ENCODE measurements at regions not wholly inside any gene's neighbourhood (a gene's known extent, or its start where the extent isn't known, plus 50 kb on each side); places are given as distances from the start of the nearest gene placed in this dataset.

- FAIRE-seq (no peak), DNase-seq (no peak), ATAC-seq (no peak)
- Histone ChIP-seq H3K27ac (no peak overlapping the region), H3K27me3 (no peaks in the 10 kb centered on the region), H3K4me1 (no peaks in the 10 kb centered on the region), H3K4me3 (no peak overlapping the region), H3K36me3 (no peaks in the 10 kb centered on the region), H3K9me3 (no peaks in the 10 kb centered on the region)
- intact Hi-C loops (cut with DNase I) = no loop called here
- WGBS, 2 donors = 68 to 80% methylated on average over 14 of the region's 14 CpGs
- no peak for TF ChIP-seq CTCF (IDR thresholded peaks at IDR 0.05)
These were observed 255.6 kb downstream of the PREX1 start for GRCh38 chr20:48571949-48572847.

GRCh38 chr20:48569679-48570078, 258.1 kb downstream of the PREX1 start:
- ATAC-seq (no peak), DNase-seq (no peak), FAIRE-seq (no peak)
- H3K27ac ChIP-seq = no peak overlapping the region
- no peaks in the 10 kb centered on the region for H3K4me1 ChIP-seq
- TF ChIP-seq CTCF (IDR thresholded peaks at IDR 0.05) = no peak
- no peaks in the 10 kb centered on the region for H3K27me3 ChIP-seq
- H3K4me3 ChIP-seq = no peak overlapping the region
- intact Hi-C loops (cut with DNase I) = no loop called here
- 60 to 69% methylated on average over 9 of the region's 9 CpGs for WGBS, 2 donors
- no peaks in the 10 kb centered on the region for H3K36me3 ChIP-seq
- H3K9me3 ChIP-seq = no peaks in the 10 kb centered on the region

DNA sequence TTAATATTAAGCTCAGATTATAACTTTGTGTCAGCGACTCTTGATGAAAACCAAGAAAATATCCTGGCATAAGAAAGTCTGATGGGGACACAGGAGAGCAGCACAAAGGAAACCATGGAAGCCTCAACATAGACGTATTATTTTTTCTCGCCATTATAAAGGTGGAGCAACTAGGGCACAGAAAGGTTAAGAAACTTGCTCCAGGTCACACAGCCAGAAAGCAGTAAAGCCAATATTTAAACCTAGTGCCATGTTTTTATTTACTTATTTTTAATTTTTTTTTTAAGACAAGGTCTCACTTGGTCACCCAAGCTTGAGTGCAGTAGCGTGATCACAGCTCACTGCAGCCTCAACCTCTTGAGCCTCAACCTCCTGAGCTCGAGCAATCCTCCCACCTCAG, 259.3 kb downstream of the PREX1 start:
- H3K4me1 ChIP-seq = no peaks in the 10 kb centered on the region
- no peak overlapping the region for H3K4me3 ChIP-seq
- intact Hi-C loops (cut with DNase I) = no loop called here
- TF ChIP-seq CTCF (IDR thresholded peaks at IDR 0.05) = no peak
- H3K9me3 ChIP-seq = no peaks in the 10 kb centered on the region
- DNase-seq (no peak), FAIRE-seq (no peak), ATAC-seq (no peak)
- 67 to 73% methylated on average over 5 of the region's 5 CpGs for WGBS, 2 donors
- H3K27ac ChIP-seq = no peak overlapping the region
- H3K27me3 ChIP-seq = no peaks in the 10 kb centered on the region
- no peaks in the 10 kb centered on the region for H3K36me3 ChIP-seq

- intact Hi-C loops (cut with DNase I) = no loop called here
- no peak for FAIRE-seq
- Histone ChIP-seq H3K27me3 (no peaks in the 10 kb centered on the region), H3K4me1 (no peaks in the 10 kb centered on the region), H3K27ac (no peak overlapping the region), H3K36me3 (no peaks in the 10 kb centered on the region), H3K4me3 (no peak overlapping the region), H3K9me3 (no peaks in the 10 kb centered on the region)
- 50 to 63% methylated on average over 5 of the region's 5 CpGs for WGBS, 2 donors
- ATAC-seq = no peak
- no peak for DNase-seq
- no peak for TF ChIP-seq CTCF (IDR thresholded peaks at IDR 0.05)
These were observed 260.7 kb downstream of the PREX1 start for GRCh38 chr20:48567145-48567544.

DNA sequence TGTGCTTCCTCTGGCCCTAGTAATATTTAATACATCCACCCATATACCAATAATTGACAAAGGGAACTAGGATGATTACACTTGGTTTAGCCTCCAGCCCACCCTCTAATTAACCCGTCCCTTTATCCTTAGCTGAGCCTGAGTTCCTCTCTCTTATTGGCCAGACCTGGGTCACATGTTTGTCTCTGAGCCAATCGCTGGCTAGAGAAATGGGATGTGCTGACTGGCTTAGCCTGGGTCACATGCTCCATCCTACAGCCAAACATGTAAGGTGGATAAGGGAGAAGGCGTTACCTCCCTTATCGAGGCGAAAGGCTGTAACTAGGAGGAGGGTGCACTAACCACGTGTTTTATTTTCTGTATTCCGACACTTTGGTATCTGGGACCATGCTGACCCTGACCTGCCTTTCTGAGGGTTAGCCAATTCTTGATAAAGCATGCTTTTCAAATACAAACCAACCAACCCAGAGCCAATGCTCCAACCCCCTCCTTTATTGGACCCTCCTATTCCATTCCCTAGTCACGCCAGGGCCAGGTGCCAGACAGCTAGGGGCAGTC, 262.7 kb downstream of the PREX1 start:
- Histone ChIP-seq H3K27me3 (no peaks in the 10 kb centered on the region), H3K27ac (no peak overlapping the region), H3K36me3 (no peaks in the 10 kb centered on the region), H3K4me3 (no peak overlapping the region), H3K4me1 (no peaks in the 10 kb centered on the region), H3K9me3 (no peaks in the 10 kb centered on the region)
- no peak for FAIRE-seq
- no peak for DNase-seq
- intact Hi-C loops (cut with DNase I) = no loop called here
- TF ChIP-seq CTCF (IDR thresholded peaks at IDR 0.05) = no peak
- WGBS, 2 donors = 32 to 34% methylated on average over 8 of the region's 8 CpGs
- ATAC-seq = no peak
